D721Med (cell line): ENCODE measurements at regions not wholly inside any gene's neighbourhood (a gene's known extent, or its start where the extent isn't known, plus 50 kb on each side); places are given as distances from the start of the nearest gene placed in this dataset.

Experiments
- DNase-seq: peaks from one replicate; pipeline ENCODE4 v3.0.0; 2011; ENCODE audit warnings: low spot score; ENCODE audit not compliant: insufficient read length
- FAIRE-seq: peaks from 2 replicates; lab custom pipeline; 2011; peaks lifted over from hg19 to GRCh38; lab: Jason Lieb, UNC
- TF ChIP-seq, protein P1 (sequence below): IDR thresholded peaks from 2 replicates; pipeline ENCODE4 v1.5.1; 2012; ENCODE audit warnings: mild to moderate bottlenecking, control low read depth; ENCODE audit not compliant: insufficient read depth; ENCODE audit errors: missing control alignments

DNA sequence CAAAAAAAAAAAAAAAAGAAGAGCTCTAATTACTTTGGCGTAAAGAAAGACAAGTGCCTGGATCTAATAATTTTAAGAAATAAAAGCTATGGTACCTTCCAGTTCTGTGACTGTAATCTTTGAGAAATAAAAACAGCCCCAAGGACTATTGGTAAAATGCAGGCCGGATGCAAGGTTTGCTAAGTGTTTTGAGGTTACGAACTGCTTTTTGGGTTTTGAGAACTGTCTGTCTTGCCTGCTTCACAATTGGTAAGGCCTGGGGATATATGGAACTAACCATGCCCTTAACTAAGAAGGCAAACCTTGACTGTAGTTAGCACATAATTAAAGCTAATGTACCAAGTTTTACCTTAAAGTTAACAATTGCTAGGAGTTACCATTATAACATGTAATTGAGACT is 388.4 kb upstream of the CBLB start:
- FAIRE-seq (no peak), DNase-seq (no peak)
- TF ChIP-seq, protein P1, sequence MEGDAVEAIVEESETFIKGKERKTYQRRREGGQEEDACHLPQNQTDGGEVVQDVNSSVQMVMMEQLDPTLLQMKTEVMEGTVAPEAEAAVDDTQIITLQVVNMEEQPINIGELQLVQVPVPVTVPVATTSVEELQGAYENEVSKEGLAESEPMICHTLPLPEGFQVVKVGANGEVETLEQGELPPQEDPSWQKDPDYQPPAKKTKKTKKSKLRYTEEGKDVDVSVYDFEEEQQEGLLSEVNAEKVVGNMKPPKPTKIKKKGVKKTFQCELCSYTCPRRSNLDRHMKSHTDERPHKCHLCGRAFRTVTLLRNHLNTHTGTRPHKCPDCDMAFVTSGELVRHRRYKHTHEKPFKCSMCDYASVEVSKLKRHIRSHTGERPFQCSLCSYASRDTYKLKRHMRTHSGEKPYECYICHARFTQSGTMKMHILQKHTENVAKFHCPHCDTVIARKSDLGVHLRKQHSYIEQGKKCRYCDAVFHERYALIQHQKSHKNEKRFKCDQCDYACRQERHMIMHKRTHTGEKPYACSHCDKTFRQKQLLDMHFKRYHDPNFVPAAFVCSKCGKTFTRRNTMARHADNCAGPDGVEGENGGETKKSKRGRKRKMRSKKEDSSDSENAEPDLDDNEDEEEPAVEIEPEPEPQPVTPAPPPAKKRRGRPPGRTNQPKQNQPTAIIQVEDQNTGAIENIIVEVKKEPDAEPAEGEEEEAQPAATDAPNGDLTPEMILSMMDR: no peak

DNA sequence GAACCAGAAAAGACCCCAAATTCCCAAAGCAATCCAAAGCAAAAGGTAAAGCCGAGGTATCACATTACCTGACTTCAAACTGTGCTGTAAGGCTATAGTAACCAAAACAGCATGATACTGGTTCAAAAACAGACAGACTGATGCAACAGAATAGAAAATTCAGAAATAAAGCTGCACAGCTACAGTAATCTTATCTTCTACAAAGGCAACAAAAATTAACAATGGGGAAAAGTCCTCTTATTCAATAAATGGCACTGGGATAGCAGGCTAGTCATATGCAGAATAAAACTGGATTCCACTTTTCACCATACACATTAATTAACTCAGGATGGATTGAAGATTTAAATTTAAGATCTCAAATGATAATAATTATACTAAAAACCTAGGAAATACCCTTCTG is 392.6 kb upstream of the CBLB start:
- TF ChIP-seq, protein P1: no peak
- FAIRE-seq (no peak), DNase-seq (no peak)

DNA sequence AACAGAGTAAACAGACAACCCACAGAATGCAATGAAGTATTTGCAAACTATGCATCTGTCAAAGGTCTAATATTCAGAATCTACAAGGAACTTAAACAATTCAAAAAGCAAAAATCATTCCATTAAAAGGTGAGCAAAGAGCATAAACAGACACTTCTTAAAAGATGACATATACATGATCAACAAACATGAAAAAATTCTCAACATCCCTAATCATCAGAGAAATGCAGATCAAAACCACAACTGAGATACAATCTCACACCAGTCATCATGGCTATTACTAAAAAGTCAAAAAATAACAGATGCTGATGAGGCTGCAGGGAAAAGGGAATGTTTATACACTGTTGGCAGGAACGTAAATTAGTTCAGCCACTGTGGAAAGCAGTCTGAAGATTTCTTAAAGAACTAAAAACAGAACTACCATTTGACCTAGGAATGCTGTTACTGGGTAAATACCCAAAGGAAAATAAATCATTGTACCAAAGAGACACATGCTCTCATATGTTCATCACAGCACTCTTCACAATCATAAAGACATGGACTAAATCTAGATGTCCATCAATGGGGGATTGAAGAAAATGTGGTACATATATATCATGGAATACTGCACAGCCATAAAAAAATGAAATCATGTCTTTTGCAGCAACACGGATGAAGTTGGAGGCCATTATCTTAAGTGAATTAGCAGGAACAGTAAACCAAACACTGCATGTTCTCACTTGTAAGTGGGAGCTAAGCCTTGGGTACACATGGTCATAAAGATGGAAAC is 393.3 kb upstream of the CBLB start:
- no peak for FAIRE-seq
- TF ChIP-seq, protein P1: no peak
- DNase-seq: no peak

DNA sequence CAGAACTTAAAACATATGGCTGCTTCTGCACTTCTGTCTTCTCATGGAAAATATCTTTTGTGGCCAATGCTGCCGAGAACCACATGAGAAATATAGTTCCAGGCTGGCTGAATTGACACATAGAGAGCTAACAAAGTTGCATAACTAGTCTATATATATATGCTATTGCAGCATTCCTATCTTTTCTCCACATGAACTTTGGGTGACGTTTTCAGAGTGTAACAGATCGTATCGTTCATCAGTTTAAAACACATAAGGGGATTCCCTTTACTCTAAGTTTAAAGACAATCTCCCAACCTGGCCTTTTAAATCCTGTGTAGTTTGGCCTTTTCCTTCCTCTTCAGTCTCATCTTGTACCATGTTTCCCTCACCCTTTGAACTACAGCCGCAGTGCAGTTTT is 394.2 kb upstream of the CBLB start:
- TF ChIP-seq, protein P1: no peak
- DNase-seq (no peak), FAIRE-seq (no peak)

DNA sequence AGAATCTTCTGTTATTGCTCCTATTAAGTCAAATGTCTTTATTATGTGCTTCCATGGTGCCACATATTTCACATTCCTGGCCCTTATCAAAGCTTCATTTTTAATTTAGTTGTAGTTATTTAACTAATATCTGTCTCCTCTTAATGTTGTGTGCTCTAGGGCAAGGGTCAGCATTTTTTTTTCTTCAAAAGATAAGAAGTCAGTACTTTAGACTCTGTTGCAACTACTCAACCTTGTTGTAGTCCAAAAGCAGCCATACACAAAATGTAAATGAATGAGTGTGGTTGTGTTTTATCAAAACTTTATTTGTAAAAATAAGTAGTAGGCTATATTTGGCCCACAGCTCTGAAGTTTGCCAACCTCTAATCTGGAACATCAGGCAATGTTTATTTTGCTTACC is 394.7 kb upstream of the CBLB start:
- FAIRE-seq: no peak
- DNase-seq: no peak
- TF ChIP-seq, protein P1: no peak

DNA sequence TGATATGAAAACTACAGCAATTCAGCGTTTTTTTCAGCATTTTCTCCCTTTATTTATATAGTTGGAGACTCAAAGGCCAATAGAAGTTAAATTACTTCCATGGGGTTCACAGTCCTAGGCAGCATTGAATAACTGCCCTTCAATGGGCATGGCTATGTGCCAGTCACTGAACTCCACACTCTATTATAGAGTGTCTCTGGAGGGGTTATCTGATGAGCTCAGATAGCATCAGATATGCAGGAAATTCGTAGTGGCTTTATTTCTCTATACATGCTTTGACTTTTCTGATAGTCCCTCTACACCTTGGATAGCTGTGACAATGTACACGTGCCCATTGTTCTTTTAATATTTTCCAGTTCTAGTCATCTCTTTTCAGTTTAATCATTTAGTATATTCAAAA is 396.9 kb upstream of the CBLB start:
- DNase-seq (no peak), FAIRE-seq (no peak)
- TF ChIP-seq, protein P1: no peak

DNA sequence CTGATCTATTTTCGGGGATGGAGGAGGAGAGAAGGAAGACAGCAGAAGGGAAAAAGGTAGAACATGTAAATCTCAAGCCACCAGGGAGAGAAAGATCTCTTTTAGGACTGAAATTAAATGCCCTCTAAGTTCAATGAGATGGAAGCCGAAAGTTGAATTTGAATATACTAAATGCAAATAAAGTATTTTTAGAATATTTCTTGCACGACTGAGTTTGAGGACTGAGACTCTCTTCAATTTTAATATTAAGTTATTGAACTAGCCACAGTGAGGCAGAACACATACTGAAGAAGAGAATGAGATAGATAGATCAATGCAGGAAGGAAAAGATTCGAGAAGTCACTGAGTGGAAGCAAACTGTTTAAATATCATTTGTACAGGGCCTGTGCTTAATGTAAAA is 399.9 kb upstream of the CBLB start:
- TF ChIP-seq, protein P1: no peak
- FAIRE-seq: no peak

More for the DNA sequence above, 399.9 kb upstream of the CBLB start:
- DNase-seq: no peak
